Mucosa of descending colon (tissue), 3 donors: ENCODE measurements at regions not wholly inside any gene's neighbourhood (a gene's known extent, or its start where the extent isn't known, plus 50 kb on each side); places are given as distances from the start of the nearest gene placed in this dataset.

ENCODE experiments used
- ATAC-seq: fragments of 200-7000 bp; cut with Tn5 transposase; one replicate; pipeline ENCODE4 v1.9.1; 2020; ENCODE audit warnings: mild to moderate bottlenecking, moderate library complexity
- DNase-seq, 3 donors: peaks; one replicate each; pipeline ENCODE4 v3.0.0-alpha.2; 2020
- H3K36me3 ChIP-seq: fragments of 200-600 bp; one replicate; pipeline ENCODE4 v1.8.0; 2021; ENCODE audit warnings: low read depth, mild to moderate bottlenecking
- H3K4me1 ChIP-seq: fragments of 200-600 bp; one replicate; pipeline ENCODE4 v1.8.0; 2021; ENCODE audit warnings: low read depth, mild to moderate bottlenecking
- H3K4me3 ChIP-seq: fragments of 200-600 bp; one replicate; pipeline ENCODE4 v1.8.0; 2021; ENCODE audit warnings: mild to moderate bottlenecking
- H3K9me3 ChIP-seq: fragments of 200-600 bp; one replicate; pipeline ENCODE4 v1.8.0; 2021; ENCODE audit warnings: mild to moderate bottlenecking
- intact Hi-C, 2 donors: fragments of 100-400 bp; cut with DNase I in 1 of 2; cut with micrococcal nuclease in 1 of 2; formaldehyde crosslinking; loops; one replicate each; pipeline versions ENCODE4 v1.11.0 to v1.11.1; 2022; cut with DNase I, micrococcal nuclease
- TF ChIP-seq, protein P1 (sequence below): fragments of 200-600 bp; IDR thresholded peaks from one replicate; pipeline ENCODE4 v1.8.0; 2022; ENCODE audit warnings: antibody characterized with exemption, mild to moderate bottlenecking
- donor health status: DM: no; HTN: no; CAD: no; lungs with moderate emphysema.
- donor health status: DM: no; HTN: no; CAD: no.
- donor health status: DM: no; HTN: yes; CAD: no.

DNA sequence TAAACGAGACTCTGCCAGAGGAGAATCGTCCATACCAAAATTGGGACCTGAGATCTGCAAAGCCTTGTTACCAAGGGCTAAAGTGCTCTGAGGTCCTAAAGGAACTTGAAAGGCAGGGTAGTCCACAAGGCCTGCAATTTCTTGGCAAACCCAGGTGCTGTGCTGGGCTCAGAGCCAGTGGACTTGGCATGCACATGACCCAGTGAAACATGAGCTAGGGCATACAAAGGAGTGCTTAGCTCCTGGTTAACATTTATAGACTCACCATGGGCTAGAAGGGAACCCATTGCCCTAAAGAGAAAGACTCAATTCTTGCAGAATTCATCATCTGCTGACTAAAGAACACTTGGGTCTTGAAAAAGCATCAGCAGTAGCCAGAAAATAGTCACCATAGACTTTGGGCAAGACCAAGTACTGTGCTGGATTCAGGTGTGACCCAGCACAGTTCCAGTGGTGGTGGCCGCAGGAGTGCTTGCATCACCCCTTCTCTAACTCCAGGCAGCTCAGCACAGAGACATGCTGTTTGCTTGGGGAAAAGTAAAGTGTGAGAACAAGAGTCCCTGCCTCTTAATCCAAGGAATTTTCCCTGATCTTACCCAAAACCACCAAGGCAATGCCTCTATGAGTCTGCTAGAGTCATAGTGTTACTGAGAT is 1069.4 kb upstream of the ADGRL2 start:
- intact Hi-C loops, result no loop called here
- ATAC-seq, result no peak

DNA sequence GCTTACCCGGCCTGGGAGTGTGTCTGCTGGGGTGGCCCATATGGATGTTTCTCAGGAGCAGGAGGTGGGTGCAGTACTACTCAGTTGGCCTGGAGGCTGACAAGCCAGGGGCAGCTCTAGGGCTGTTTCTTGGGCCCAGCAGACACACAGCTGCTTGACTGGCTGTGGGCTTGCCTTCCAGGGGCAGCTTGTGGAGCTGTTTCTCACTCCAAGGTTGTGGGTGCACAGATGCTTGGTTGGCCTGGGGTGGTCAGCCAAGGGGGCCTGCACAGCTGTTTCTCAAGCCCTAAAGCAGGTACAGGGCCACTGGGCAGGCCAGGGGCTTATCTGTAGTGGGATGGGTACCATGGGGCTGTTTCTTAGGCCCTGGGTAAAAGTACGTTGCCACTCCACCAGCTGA is 1078.1 kb upstream of the ADGRL2 start:
- DNase-seq (no peak), ATAC-seq (no peak)
- intact Hi-C loops, result no loop called here
- Histone ChIP-seq H3K36me3 (no peaks in the 10 kb centered on the region), H3K4me1 (no peaks in the 10 kb centered on the region), H3K9me3 (no peaks in the 10 kb centered on the region), H3K4me3 (no peak overlapping the region)
- TF ChIP-seq, protein P1, sequence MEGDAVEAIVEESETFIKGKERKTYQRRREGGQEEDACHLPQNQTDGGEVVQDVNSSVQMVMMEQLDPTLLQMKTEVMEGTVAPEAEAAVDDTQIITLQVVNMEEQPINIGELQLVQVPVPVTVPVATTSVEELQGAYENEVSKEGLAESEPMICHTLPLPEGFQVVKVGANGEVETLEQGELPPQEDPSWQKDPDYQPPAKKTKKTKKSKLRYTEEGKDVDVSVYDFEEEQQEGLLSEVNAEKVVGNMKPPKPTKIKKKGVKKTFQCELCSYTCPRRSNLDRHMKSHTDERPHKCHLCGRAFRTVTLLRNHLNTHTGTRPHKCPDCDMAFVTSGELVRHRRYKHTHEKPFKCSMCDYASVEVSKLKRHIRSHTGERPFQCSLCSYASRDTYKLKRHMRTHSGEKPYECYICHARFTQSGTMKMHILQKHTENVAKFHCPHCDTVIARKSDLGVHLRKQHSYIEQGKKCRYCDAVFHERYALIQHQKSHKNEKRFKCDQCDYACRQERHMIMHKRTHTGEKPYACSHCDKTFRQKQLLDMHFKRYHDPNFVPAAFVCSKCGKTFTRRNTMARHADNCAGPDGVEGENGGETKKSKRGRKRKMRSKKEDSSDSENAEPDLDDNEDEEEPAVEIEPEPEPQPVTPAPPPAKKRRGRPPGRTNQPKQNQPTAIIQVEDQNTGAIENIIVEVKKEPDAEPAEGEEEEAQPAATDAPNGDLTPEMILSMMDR, result no peak

More for the DNA sequence above, 1069.4 kb upstream of the ADGRL2 start:
- Histone ChIP-seq H3K36me3 (no peaks in the 10 kb centered on the region), H3K4me1 (no peaks in the 10 kb centered on the region), H3K9me3 (no peaks in the 10 kb centered on the region), H3K4me3 (no peak overlapping the region)
- no peak for DNase-seq
- TF ChIP-seq, protein P1, result no peak

- TF ChIP-seq, protein P1, result no peak
- Histone ChIP-seq H3K4me1 (no peaks in the 10 kb centered on the region), H3K36me3 (no peaks in the 10 kb centered on the region), H3K4me3 (no peak overlapping the region), H3K9me3 (no peaks in the 10 kb centered on the region)
- DNase-seq, result no peak
- no peak for ATAC-seq
- intact Hi-C loops, result no loop called here
These were observed 1094.2 kb upstream of the ADGRL2 start for GRCh38 chr1:80706526-80706925.

GRCh38 chr1:80678438-80678837 is 1122.3 kb upstream of the ADGRL2 start:
- DNase-seq (no peak), ATAC-seq (no peak)
- intact Hi-C loops, result no loop called here
- TF ChIP-seq, protein P1, result no peak
- Histone ChIP-seq H3K4me3 (no peak overlapping the region), H3K4me1 (no peaks in the 10 kb centered on the region), H3K36me3 (no peaks in the 10 kb centered on the region), H3K9me3 (no peaks in the 10 kb centered on the region)

DNA sequence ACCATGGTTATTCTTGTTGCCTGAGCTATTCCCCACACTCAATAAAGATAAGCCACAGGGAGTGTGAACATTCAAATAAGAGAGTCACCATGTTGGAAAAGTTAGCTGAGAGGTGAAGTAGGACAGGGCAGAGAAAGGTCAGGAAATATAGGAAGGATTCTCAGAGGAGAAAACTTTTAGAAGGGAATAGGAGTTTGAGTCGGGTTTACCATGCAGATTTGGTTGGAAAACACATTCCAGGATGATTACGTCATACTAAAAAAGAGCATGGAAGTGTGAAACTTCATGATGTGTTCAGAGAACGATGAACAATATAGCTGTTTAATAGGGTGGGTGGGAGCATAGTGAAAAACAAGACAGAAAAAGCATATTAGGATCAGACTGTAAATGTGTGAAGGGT is 1125.3 kb upstream of the ADGRL2 start:
- TF ChIP-seq, protein P1, result no peak
- no peaks in the 10 kb centered on the region for H3K9me3 ChIP-seq

More for the DNA sequence above, 1125.3 kb upstream of the ADGRL2 start:
- Histone ChIP-seq H3K36me3 (no peaks in the 10 kb centered on the region), H3K4me3 (no peak overlapping the region), H3K4me1 (no peaks in the 10 kb centered on the region)
- DNase-seq (no peak), ATAC-seq (no peak)
- intact Hi-C loops, result no loop called here
